ENCODE measurements at regions not wholly inside any gene's neighbourhood (a gene's known extent, or its start where the extent isn't known, plus 50 kb on each side); places are given as distances from the start of the nearest gene placed in this dataset.

DNA sequence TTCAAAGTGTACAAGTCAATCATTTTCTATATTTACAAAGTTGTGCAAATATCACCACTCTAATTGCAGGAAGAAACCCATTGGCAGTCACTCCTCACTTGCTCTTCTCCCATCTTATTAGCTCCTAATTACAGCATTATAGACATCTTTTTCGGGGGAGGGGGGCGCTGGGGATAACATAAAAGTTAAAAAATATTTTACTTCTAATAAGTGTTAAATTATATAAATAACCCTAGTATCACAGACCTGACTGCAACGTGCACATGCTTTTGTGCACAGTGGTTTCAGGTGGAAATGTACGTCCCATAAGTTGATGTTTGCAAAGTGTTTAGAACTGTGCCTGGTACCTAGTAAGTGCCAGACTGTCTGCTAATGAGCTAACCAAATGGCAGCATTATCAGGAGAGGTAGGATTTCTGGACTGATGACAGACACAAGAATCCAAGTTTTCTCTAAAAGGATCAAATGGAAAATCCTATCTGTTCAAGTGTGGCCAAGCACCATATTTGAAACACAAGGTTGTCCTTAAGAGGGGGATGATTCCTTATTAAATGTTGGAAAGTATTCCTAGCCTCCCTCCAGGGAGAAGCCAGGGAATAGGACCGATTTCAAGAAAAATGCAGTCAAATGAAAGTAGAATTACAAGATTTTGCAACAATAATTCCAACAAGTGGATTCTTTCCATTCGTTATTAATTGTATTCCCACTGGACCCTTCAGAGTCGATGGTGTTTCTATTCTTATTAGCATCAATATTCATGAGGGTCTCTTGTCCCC is 70.0 kb downstream of the ACKR3 start:
- intact Hi-C loops (cut with micrococcal nuclease), result loop anchor here (5.0 kb wide), 1 partner anchor 53 kb away; no protein-coding TSS in a partner anchor
- H3K4me1 Mint-ChIP-seq (ENCODE audit: insufficient read depth, unreplicated experiment), result peaks cover 23% of the 10 kb centered on the region
- POLR2A ChIA-PET, result no interaction called here
- no peak for DNase-seq (ENCODE audit: unreplicated experiment)
- H3K9me3 Mint-ChIP-seq (ENCODE audit: unreplicated experiment), result no peaks in the 10 kb centered on the region
- no peaks in the 10 kb centered on the region for H3K36me3 Mint-ChIP-seq (ENCODE audit: insufficient read depth, unreplicated experiment)
- H3K27me3 Mint-ChIP-seq (ENCODE audit: insufficient read depth, unreplicated experiment), result no peaks in the 10 kb centered on the region
- TF ChIP-seq, protein P1, sequence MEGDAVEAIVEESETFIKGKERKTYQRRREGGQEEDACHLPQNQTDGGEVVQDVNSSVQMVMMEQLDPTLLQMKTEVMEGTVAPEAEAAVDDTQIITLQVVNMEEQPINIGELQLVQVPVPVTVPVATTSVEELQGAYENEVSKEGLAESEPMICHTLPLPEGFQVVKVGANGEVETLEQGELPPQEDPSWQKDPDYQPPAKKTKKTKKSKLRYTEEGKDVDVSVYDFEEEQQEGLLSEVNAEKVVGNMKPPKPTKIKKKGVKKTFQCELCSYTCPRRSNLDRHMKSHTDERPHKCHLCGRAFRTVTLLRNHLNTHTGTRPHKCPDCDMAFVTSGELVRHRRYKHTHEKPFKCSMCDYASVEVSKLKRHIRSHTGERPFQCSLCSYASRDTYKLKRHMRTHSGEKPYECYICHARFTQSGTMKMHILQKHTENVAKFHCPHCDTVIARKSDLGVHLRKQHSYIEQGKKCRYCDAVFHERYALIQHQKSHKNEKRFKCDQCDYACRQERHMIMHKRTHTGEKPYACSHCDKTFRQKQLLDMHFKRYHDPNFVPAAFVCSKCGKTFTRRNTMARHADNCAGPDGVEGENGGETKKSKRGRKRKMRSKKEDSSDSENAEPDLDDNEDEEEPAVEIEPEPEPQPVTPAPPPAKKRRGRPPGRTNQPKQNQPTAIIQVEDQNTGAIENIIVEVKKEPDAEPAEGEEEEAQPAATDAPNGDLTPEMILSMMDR (IDR thresholded peaks at IDR 0.05; ENCODE audit: unreplicated experiment), result no peak
- no peak overlapping the region for H3K27ac Mint-ChIP-seq (ENCODE audit: low read depth, unreplicated experiment)
- CTCF ChIA-PET, result no interaction called here
- BruUV-seq (replicated peaks), result no TSS peak
- no peak overlapping the region for H3K4me3 Mint-ChIP-seq (ENCODE audit: unreplicated experiment)

DNA sequence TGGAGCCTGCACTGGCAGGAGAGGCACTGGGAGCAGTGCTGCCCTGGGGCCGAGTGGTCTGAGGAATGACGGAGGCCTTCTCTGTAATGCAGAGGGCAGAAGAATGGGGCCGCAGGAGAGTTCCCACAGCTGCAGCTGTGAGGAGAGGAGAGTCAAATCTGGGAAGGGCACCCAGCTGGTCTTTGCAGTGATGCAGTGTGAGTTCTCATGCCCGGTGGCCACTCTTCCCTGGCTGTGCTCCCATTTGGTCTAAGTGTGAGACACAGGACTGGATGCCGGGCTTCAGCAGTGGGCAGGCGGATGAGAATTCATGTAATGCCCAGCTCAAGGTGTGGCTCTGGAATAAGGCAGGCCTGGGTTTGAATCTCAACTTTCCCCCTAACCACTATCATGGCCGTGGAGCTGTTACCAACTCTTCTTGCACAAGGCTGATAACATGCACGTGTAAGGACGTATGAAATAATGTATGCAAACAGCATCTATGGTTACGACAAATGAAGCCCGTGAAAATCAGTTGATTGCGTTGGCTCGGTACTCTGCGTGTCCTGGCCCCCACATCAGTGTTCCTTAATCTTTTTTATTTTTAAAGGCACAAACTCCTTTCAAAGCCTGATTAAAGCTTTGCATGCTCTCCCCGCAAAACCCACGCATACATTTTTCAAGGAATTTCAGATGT is 71.6 kb downstream of the ACKR3 start:
- ChIA-PET CTCF (no interaction called here), POLR2A (interaction anchor here (1.1 to 2.0 kb wide), 4 partner anchors 21 to 114 kb away, joined by 4 to 8 read pairs (median 6); no protein-coding TSS in a partner anchor)
- Mint-ChIP-seq H3K27ac (ENCODE audit: low read depth, unreplicated experiment) (peak overlapping the region; percentile 49), H3K9me3 (ENCODE audit: unreplicated experiment) (no peaks in the 10 kb centered on the region), H3K36me3 (ENCODE audit: insufficient read depth, unreplicated experiment) (no peaks in the 10 kb centered on the region), H3K4me1 (ENCODE audit: insufficient read depth, unreplicated experiment) (peaks cover 23% of the 10 kb centered on the region), H3K4me3 (ENCODE audit: unreplicated experiment) (no peak overlapping the region), H3K27me3 (ENCODE audit: insufficient read depth, unreplicated experiment) (no peaks in the 10 kb centered on the region)
- no TSS peak for BruUV-seq (replicated peaks)
- intact Hi-C loops (cut with micrococcal nuclease), result loop anchor here (5.0 kb wide), 1 partner anchor 51 kb away; no protein-coding TSS in a partner anchor
- TF ChIP-seq, protein P1 (IDR thresholded peaks at IDR 0.05; ENCODE audit: unreplicated experiment), result no peak
- no peak for DNase-seq (ENCODE audit: unreplicated experiment)

DNA sequence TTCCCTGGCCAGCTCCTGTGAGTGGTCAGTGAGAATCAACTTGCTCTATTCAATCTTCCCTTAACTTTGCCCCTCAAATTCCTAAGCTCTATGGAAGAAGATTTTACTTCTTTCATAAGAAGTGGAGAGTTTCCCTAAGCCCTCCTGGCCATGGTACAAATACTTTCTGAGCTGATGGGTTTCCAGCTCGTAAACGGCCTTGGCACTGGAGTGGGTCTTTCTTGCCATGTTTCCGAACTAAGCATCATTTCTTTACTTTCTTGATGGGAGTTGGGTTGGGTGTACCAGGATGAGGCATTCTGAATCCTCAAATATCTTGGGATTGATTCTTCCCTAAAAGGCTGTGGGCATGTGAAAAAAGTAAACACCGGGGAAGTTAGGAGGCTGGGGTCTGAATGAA is 72.5 kb downstream of the ACKR3 start:
- no peak for DNase-seq (ENCODE audit: unreplicated experiment)
- Mint-ChIP-seq H3K27me3 (ENCODE audit: insufficient read depth, unreplicated experiment) (no peaks in the 10 kb centered on the region), H3K4me1 (ENCODE audit: insufficient read depth, unreplicated experiment) (peaks cover 23% of the 10 kb centered on the region), H3K9me3 (ENCODE audit: unreplicated experiment) (no peaks in the 10 kb centered on the region), H3K4me3 (ENCODE audit: unreplicated experiment) (peak overlapping the region; percentile 52), H3K36me3 (ENCODE audit: insufficient read depth, unreplicated experiment) (no peaks in the 10 kb centered on the region), H3K27ac (ENCODE audit: low read depth, unreplicated experiment) (peak overlapping the region; percentile 91)
- TF ChIP-seq, protein P1 (IDR thresholded peaks at IDR 0.05; ENCODE audit: unreplicated experiment), result no peak
- intact Hi-C loops (cut with micrococcal nuclease), result loop anchor here (1.0 to 5.0 kb wide), 6 partner anchors 50 to 385 kb away; no protein-coding TSS in a partner anchor
- BruUV-seq (replicated peaks), result TSS peak; percentile 40
- ChIA-PET CTCF (interaction anchor here (0.7 kb wide), 1 partner anchor 72 kb away, joined by 3 read pairs; the partner anchor contains the start of gene ACKR3), POLR2A (interaction anchor here (0.6 to 2.0 kb wide), 18 partner anchors 12 to 1031 kb away, joined by 3 to 12 read pairs (median 5); no protein-coding TSS in a partner anchor)

Measured in MCF 10A (cell line).